ENCODE measurements at regions not wholly inside any gene's neighbourhood (a gene's known extent, or its start where the extent isn't known, plus 50 kb on each side); places are given as distances from the start of the nearest gene placed in this dataset.

DNA sequence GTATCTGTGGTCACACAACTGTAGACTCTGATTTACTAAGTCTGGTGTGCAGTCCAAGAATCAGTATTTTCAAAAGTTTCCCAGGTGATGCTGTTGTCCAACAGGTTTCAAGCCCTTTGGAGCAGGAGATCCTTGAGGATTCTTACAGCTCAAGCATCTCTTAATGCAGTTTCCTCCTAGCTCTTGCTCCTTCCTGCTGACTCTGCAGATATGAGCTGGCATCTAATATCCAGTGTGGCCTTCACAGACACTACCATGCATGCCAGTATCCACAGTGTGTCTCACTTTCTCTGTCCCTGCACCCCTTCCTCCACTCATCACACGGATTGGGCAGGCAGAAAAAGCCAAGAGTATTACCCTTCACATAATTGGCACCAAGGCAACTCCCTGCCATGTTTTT lies 182.2 kb upstream of the TNC start:
- H3K9me2 ChIP-seq (replicated peaks; ENCODE audit: insufficient read depth, low read length): no peaks in the 10 kb centered on the region; the same call in 1 of the 2 replicates
- no peak overlapping the region for H3K4me3 ChIP-seq (ENCODE audit: insufficient read depth, low read length, poor library complexity, severe bottlenecking)
- no peaks in the 10 kb centered on the region for H3K9me3 ChIP-seq (ENCODE audit: insufficient read depth, low read length)
- no peaks in the 10 kb centered on the region for H3K36me3 ChIP-seq (ENCODE audit: low read length)
- no peaks in the 10 kb centered on the region for H3K27me3 ChIP-seq (ENCODE audit: low read length)
- no peak overlapping the region for H3K4me2 ChIP-seq (ENCODE audit: low read depth, low read length, poor library complexity, severe bottlenecking)
- TF ChIP-seq, protein P1, sequence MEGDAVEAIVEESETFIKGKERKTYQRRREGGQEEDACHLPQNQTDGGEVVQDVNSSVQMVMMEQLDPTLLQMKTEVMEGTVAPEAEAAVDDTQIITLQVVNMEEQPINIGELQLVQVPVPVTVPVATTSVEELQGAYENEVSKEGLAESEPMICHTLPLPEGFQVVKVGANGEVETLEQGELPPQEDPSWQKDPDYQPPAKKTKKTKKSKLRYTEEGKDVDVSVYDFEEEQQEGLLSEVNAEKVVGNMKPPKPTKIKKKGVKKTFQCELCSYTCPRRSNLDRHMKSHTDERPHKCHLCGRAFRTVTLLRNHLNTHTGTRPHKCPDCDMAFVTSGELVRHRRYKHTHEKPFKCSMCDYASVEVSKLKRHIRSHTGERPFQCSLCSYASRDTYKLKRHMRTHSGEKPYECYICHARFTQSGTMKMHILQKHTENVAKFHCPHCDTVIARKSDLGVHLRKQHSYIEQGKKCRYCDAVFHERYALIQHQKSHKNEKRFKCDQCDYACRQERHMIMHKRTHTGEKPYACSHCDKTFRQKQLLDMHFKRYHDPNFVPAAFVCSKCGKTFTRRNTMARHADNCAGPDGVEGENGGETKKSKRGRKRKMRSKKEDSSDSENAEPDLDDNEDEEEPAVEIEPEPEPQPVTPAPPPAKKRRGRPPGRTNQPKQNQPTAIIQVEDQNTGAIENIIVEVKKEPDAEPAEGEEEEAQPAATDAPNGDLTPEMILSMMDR (IDR thresholded peaks at IDR 0.05; ENCODE audit: insufficient read depth, low read length, poor library complexity, severe bottlenecking): no peak
- no peak for TF ChIP-seq EZH2phosphoT487 (conservative IDR thresholded peaks at IDR 0.05; ENCODE audit: low read length)
- H3K9ac ChIP-seq (ENCODE audit: low read length): no peak overlapping the region
- no peaks in the 10 kb centered on the region for H3K79me2 ChIP-seq (ENCODE audit: insufficient read depth, low read length)
- no peak overlapping the region for H2AFZ ChIP-seq (ENCODE audit: low read depth, low read length, severe bottlenecking)
- no peaks in the 10 kb centered on the region for H3F3A ChIP-seq (ENCODE audit: insufficient read depth)
- H4K20me1 ChIP-seq (ENCODE audit: low read depth, low read length): no peaks in the 10 kb centered on the region
- H3K27ac ChIP-seq (ENCODE audit: low read depth, low read length): no peak overlapping the region

DNA sequence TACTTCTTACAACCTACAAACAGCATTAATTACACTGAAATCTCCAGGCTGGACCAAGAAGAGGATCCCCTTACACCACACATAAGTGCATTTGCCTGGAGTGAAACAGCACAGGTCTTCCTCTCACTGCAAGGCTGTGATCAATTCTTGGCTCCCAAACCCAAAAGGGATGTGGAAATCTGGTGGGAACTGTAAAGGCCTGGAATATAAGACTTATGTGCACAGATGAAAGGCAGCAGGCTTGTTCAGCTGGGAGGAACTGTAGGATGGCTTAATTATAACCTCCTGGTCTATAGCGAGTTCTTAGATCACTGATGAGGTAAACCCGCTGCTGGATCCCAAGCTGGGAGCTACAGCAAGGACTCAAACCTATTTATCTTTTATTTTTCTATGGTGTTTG lies 182.9 kb upstream of the TNC start:
- Histone ChIP-seq H4K20me1 (ENCODE audit: low read depth, low read length) (no peaks in the 10 kb centered on the region), H3K79me2 (ENCODE audit: insufficient read depth, low read length) (no peaks in the 10 kb centered on the region), H3K4me3 (ENCODE audit: insufficient read depth, low read length, poor library complexity, severe bottlenecking) (no peak overlapping the region), H3K27me3 (ENCODE audit: low read length) (no peaks in the 10 kb centered on the region), H3K27ac (ENCODE audit: low read depth, low read length) (no peak overlapping the region), H3K4me2 (ENCODE audit: low read depth, low read length, poor library complexity, severe bottlenecking) (no peak overlapping the region), H3K36me3 (ENCODE audit: low read length) (no peaks in the 10 kb centered on the region), H3K9me3 (ENCODE audit: insufficient read depth, low read length) (no peaks in the 10 kb centered on the region), H2AFZ (ENCODE audit: low read depth, low read length, severe bottlenecking) (no peak overlapping the region), H3K9me2 (replicated peaks; ENCODE audit: insufficient read depth, low read length) (no peaks in the 10 kb centered on the region; the same call in 1 of the 2 replicates), H3F3A (ENCODE audit: insufficient read depth) (no peaks in the 10 kb centered on the region), H3K9ac (ENCODE audit: low read length) (no peak overlapping the region)
- TF ChIP-seq EZH2phosphoT487 (conservative IDR thresholded peaks at IDR 0.05; ENCODE audit: low read length): no peak
- TF ChIP-seq, protein P1 (IDR thresholded peaks at IDR 0.05; ENCODE audit: insufficient read depth, low read length, poor library complexity, severe bottlenecking): no peak

GRCh38 chr9:115301581-115301980 lies 183.6 kb upstream of the TNC start:
- no peak overlapping the region for H3K9ac ChIP-seq (ENCODE audit: low read length)
- no peak overlapping the region for H2AFZ ChIP-seq (ENCODE audit: low read depth, low read length, severe bottlenecking)
- TF ChIP-seq EZH2phosphoT487 (conservative IDR thresholded peaks at IDR 0.05; ENCODE audit: low read length): no peak
- TF ChIP-seq, protein P1 (IDR thresholded peaks at IDR 0.05; ENCODE audit: insufficient read depth, low read length, poor library complexity, severe bottlenecking): no peak
- H3K27me3 ChIP-seq (ENCODE audit: low read length): no peaks in the 10 kb centered on the region
- no peaks in the 10 kb centered on the region for H3F3A ChIP-seq (ENCODE audit: insufficient read depth)
- no peaks in the 10 kb centered on the region for H3K9me3 ChIP-seq (ENCODE audit: insufficient read depth, low read length)
- no peaks in the 10 kb centered on the region; the same call in 1 of the 2 replicates for H3K9me2 ChIP-seq (replicated peaks; ENCODE audit: insufficient read depth, low read length)
- no peak overlapping the region for H3K27ac ChIP-seq (ENCODE audit: low read depth, low read length)
- H4K20me1 ChIP-seq (ENCODE audit: low read depth, low read length): no peaks in the 10 kb centered on the region
- H3K79me2 ChIP-seq (ENCODE audit: insufficient read depth, low read length): no peaks in the 10 kb centered on the region
- H3K4me3 ChIP-seq (ENCODE audit: insufficient read depth, low read length, poor library complexity, severe bottlenecking): no peak overlapping the region
- H3K4me2 ChIP-seq (ENCODE audit: low read depth, low read length, poor library complexity, severe bottlenecking): no peak overlapping the region
- H3K36me3 ChIP-seq (ENCODE audit: low read length): no peaks in the 10 kb centered on the region
